OCI-LY3 (cell line): ENCODE measurements at regions not wholly inside any gene's neighbourhood (a gene's known extent, or its start where the extent isn't known, plus 50 kb on each side); places are given as distances from the start of the nearest gene placed in this dataset.

Source experiments
- CTCF ChIP-seq: fragments of 200-600, 300-600 bp; sonication (generic); IDR thresholded peaks from 2 replicates; pipeline ENCODE4 v1.5.1; 2014; ENCODE audit warnings: antibody characterized with exemption, low read length, low read depth
- EZH2phosphoT487 ChIP-seq: fragments of 200-600 bp; shearing (Covaris generic); IDR thresholded peaks from 2 replicates; pipeline ENCODE4 v1.6.1; 2018; ENCODE audit warnings: antibody characterized with exemption, mixed run types, low read depth

GRCh38 chr5:167575330-167575729 is 716.1 kb upstream of the WWC1 start:
- TF ChIP-seq CTCF (no peak), EZH2phosphoT487 (no peak)
